ENCODE measurements at regions not wholly inside any gene's neighbourhood (a gene's known extent, or its start where the extent isn't known, plus 50 kb on each side); places are given as distances from the start of the nearest gene placed in this dataset.

- TF ChIP-seq BCL11A (tag by site-specific recombination; IDR thresholded peaks at IDR 0.05; ENCODE audit: low read depth) (no peak), CTCF (tag by site-specific recombination; IDR thresholded peaks at IDR 0.05) (no peak), ZNF76 (tag by site-specific recombination; IDR thresholded peaks at IDR 0.05; ENCODE audit: borderline replicate concordance, low read depth) (no peak), SETDB1 (IDR thresholded peaks at IDR 0.05; ENCODE audit: insufficient read length, low read length) (no peak), ZBTB49 (tag by site-specific recombination; IDR thresholded peaks at IDR 0.05; ENCODE audit: low read depth) (no peak), ZFP41 (tag by site-specific recombination; IDR thresholded peaks at IDR 0.05; ENCODE audit: borderline replicate concordance) (no peak), ATF2 (tag by site-specific recombination; IDR thresholded peaks at IDR 0.05; ENCODE audit: low read depth) (no peak), ZNF510 (tag by site-specific recombination; IDR thresholded peaks at IDR 0.05; ENCODE audit: insufficient replicate concordance) (no peak), ZSCAN5A (tag by site-specific recombination; IDR thresholded peaks at IDR 0.05) (no peak), ZNF501 (tag by site-specific recombination; IDR thresholded peaks at IDR 0.05) (no peak), REST (tag by site-specific recombination; IDR thresholded peaks at IDR 0.05) (no peak)
Measured at GRCh38 chr12:42759622-42760273, 170.2 kb upstream of the PRICKLE1 start.
